Peyer's patch (tissue), 4 donors: ENCODE measurements at regions not wholly inside any gene's neighbourhood (a gene's known extent, or its start where the extent isn't known, plus 50 kb on each side); places are given as distances from the start of the nearest gene placed in this dataset.

Experiments used
- DNase-seq, 3 donors: peaks; one replicate each; pipeline ENCODE4 v3.0.0-alpha.2; 2017 to 2019
- H3K27ac ChIP-seq, 4 donors: fragments of 200-600 bp; sonication (generic); one replicate each; pipeline ENCODE4 v1.5.1; 2016 to 2019
- H3K27me3 ChIP-seq, 2 donors: fragments of 200-600 bp; sonication (generic); one replicate each; pipeline ENCODE4 v1.5.1; 2019
- H3K36me3 ChIP-seq, 3 donors: fragments of 200-600 bp; sonication (generic); one replicate each; pipeline ENCODE4 v1.5.1; 2016 to 2019
- H3K4me1 ChIP-seq, 4 donors: fragments of 200-600 bp; sonication (generic); one replicate each; pipeline ENCODE4 v1.5.1; 2016 to 2019
- H3K4me3 ChIP-seq, 4 donors: fragments of 200-600 bp; sonication (generic); 1 replicate in 3 of 4; 2 replicates in 1 of 4; pipeline ENCODE4 v1.5.1; 2016 to 2019; ENCODE audit warnings: mild to moderate bottlenecking in 1 of 4
- H3K9me3 ChIP-seq, 4 donors: fragments of 200-600 bp; sonication (generic); one replicate each; pipeline ENCODE4 v1.5.1; 2016 to 2019; ENCODE audit warnings: mild to moderate bottlenecking in 1 of 4
- POLR2A ChIP-seq, 2 donors: fragments of 450-650 bp; IDR thresholded peaks; one replicate each; pipeline ENCODE4 v1.5.1; 2017; ENCODE audit warnings: antibody characterized with exemption in 2 of 2, mild to moderate bottlenecking in 2 of 2, moderate library complexity in 2 of 2
- TF ChIP-seq, protein P1 (sequence below), 6 experiments: fragments of 450-650 bp in 4 of 6; fragments of 200-600 bp in 2 of 6; sonication (generic) in 1 of 6; IDR thresholded peaks; one replicate each; pipeline ENCODE4 v1.5.1; 2017 to 2019; ENCODE audit warnings: antibody characterized with exemption in 6 of 6, mild to moderate bottlenecking in 3 of 6, moderate library complexity in 1 of 6

DNA sequence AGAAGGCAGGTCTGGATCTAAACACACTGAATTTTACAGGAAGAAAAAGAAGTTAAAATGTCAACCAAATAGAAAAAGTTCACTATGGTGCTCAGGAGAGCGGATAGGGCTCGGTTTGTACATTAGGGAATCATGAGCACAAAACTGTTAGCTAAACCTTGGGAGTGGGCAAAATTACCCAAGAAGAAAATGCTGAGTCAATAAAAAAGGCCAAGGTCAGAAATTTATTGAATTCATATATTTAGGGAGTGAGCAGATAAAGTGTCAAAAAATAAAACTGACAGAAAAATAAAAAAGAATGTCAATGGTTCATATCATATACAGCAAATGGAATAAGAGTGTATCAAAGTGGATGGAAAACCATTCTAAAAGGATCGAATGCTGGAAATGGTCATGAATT lies 452.5 kb upstream of the SMIM31 start:
- Histone ChIP-seq H3K9me3 (no peaks in the 10 kb centered on the region), H3K27me3 (no peaks in the 10 kb centered on the region), H3K36me3 (no peaks in the 10 kb centered on the region), H3K27ac (no peak overlapping the region), H3K4me1 (no peaks in the 10 kb centered on the region), H3K4me3 (no peak overlapping the region)
- no peak for DNase-seq
- TF ChIP-seq, protein P1, sequence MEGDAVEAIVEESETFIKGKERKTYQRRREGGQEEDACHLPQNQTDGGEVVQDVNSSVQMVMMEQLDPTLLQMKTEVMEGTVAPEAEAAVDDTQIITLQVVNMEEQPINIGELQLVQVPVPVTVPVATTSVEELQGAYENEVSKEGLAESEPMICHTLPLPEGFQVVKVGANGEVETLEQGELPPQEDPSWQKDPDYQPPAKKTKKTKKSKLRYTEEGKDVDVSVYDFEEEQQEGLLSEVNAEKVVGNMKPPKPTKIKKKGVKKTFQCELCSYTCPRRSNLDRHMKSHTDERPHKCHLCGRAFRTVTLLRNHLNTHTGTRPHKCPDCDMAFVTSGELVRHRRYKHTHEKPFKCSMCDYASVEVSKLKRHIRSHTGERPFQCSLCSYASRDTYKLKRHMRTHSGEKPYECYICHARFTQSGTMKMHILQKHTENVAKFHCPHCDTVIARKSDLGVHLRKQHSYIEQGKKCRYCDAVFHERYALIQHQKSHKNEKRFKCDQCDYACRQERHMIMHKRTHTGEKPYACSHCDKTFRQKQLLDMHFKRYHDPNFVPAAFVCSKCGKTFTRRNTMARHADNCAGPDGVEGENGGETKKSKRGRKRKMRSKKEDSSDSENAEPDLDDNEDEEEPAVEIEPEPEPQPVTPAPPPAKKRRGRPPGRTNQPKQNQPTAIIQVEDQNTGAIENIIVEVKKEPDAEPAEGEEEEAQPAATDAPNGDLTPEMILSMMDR (IDR thresholded peaks at IDR 0.05) = no peak
- no peak for TF ChIP-seq POLR2A (IDR thresholded peaks at IDR 0.05)

DNA sequence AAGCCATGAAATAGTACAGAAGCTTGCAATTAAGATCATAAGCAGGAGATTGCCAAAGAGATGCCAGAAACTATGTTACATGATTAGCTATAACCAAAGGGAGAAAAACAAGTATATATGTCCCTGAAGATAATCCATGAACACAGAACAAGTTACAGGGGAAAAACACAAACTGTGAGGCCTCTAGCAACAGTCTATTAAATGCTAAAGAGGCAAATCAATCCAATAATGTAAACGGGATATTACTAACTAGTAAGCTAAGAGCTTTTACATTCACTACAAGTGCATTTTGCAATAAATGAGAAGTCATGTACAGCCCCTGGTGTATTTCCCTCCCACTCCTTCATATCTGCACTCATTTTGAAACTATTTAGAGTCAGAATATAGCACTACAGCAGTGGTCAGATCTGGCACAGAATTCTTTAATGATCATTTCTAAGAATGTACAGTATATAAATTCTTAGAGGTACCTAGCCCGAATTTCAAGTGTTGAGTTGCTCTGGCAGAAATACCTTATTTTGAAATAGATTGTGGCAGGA lies 449.8 kb upstream of the SMIM31 start:
- TF ChIP-seq, protein P1 (IDR thresholded peaks at IDR 0.05) = no peak
- no peak for TF ChIP-seq POLR2A (IDR thresholded peaks at IDR 0.05)
- DNase-seq = no peak

DNA sequence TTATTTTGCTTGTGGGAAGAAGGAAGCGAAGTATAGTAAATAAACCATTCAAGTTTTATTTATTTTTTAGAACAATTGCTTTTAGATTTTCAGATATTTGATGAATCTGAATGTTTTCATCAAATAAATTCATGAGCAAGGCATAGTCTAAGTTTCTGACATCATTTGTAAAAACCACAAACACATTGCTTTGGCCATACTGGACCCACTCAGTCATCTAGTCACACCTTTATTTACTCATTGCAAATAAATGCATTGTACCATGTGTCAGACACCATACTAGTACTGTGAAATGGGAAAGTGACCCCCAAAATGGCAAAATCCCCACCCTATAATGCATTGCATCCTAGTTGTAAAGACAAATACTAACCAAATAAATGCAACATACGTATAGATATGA lies 449.1 kb upstream of the SMIM31 start:
- H3K4me1 ChIP-seq = no peaks in the 10 kb centered on the region
- H3K9me3 ChIP-seq = no peaks in the 10 kb centered on the region
- TF ChIP-seq POLR2A (IDR thresholded peaks at IDR 0.05) = no peak
- TF ChIP-seq, protein P1 (IDR thresholded peaks at IDR 0.05) = no peak
- no peaks in the 10 kb centered on the region for H3K27me3 ChIP-seq
- no peaks in the 10 kb centered on the region for H3K36me3 ChIP-seq
- DNase-seq = no peak
- no peak overlapping the region for H3K4me3 ChIP-seq
- H3K27ac ChIP-seq = no peak overlapping the region

More for the DNA sequence above, 449.8 kb upstream of the SMIM31 start:
- Histone ChIP-seq H3K4me3 (no peak overlapping the region), H3K4me1 (no peaks in the 10 kb centered on the region), H3K27ac (no peak overlapping the region), H3K27me3 (no peaks in the 10 kb centered on the region), H3K9me3 (no peaks in the 10 kb centered on the region), H3K36me3 (no peaks in the 10 kb centered on the region)

DNA sequence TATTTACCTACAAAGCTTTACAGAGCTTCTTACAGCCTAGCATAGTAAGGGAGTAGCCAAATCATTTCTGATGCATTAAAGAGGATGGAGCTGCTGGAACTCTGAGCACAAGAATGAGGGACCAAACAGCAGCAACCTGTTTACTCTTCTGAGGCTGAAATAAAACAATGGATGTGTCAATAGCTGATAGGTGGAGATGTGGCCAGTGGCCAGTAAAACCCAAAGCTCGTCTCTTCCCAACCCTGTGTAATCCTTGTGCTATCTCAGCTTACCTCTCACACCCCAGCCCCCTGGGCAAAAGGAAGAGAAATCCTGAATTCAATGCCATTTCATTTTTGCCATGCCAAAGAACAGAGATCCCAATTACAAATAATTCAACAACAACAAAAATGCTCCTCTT lies 446.7 kb upstream of the SMIM31 start:
- H3K27ac ChIP-seq = no peak overlapping the region
- no peaks in the 10 kb centered on the region for H3K9me3 ChIP-seq
- no peak for TF ChIP-seq POLR2A (IDR thresholded peaks at IDR 0.05)
- TF ChIP-seq, protein P1 (IDR thresholded peaks at IDR 0.05) = no peak
- H3K27me3 ChIP-seq = no peaks in the 10 kb centered on the region
- H3K36me3 ChIP-seq = no peaks in the 10 kb centered on the region
- no peak for DNase-seq
- H3K4me3 ChIP-seq = no peak overlapping the region
- H3K4me1 ChIP-seq = no peaks in the 10 kb centered on the region

DNA sequence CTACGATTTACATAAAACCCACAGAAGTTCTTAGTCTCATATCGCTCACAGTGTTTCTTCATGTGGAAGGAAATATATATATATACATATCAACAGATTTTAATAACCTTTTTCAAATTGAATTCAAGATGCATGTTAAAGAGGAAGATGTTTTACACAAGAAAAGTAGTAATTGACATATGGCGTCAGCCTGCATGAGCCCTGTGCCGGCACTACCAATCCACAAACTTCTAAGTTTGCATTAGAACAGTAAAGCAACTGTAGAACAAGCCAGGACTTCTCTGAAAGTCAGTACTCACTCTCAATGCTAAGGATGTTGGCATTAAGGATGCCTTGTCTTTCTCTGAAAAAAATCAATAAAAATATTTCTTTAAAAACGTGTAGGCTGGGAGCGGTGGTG lies 441.3 kb upstream of the SMIM31 start:
- Histone ChIP-seq H3K9me3 (no peaks in the 10 kb centered on the region), H3K27me3 (no peaks in the 10 kb centered on the region), H3K4me3 (no peak overlapping the region), H3K36me3 (no peaks in the 10 kb centered on the region), H3K27ac (no peak overlapping the region), H3K4me1 (no peaks in the 10 kb centered on the region)
- no peak for DNase-seq
- TF ChIP-seq, protein P1 (IDR thresholded peaks at IDR 0.05) = no peak
- no peak for TF ChIP-seq POLR2A (IDR thresholded peaks at IDR 0.05)

DNA sequence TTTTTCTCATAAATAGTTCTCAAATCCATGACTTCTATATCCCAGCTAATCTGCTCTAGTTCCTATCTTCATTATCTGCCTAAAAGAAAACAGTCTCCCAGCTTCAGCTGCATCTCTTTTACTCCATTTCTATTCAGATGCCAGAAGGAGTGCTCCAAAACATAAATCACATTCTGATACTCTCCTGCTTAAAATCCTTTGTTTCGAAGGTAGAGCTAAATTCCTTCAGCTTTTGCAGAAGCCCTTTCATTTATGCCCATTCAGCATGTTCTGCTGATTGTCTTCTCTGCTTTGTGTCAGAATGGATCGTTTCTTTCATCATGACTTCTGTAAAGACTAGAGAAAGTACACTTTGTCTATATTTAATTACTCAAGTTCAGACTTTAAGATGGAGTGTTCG lies 440.1 kb upstream of the SMIM31 start:
- no peak overlapping the region for H3K27ac ChIP-seq
- TF ChIP-seq POLR2A (IDR thresholded peaks at IDR 0.05) = no peak
- TF ChIP-seq, protein P1 (IDR thresholded peaks at IDR 0.05) = no peak
- H3K4me1 ChIP-seq = no peaks in the 10 kb centered on the region
- no peak for DNase-seq
- H3K27me3 ChIP-seq = no peaks in the 10 kb centered on the region
- H3K4me3 ChIP-seq = no peak overlapping the region
- H3K9me3 ChIP-seq = no peaks in the 10 kb centered on the region
- no peaks in the 10 kb centered on the region for H3K36me3 ChIP-seq
